ENCODE measurements at regions not wholly inside any gene's neighbourhood (a gene's known extent, or its start where the extent isn't known, plus 50 kb on each side); places are given as distances from the start of the nearest gene placed in this dataset.

GRCh38 chr10:90041585-90041984 is 340.2 kb downstream of the KIF20B start:
- H3K27ac ChIP-seq (ENCODE audit: insufficient read depth, low read length) = no peak overlapping the region
- H3K79me2 ChIP-seq (ENCODE audit: control insufficient read depth, insufficient read depth, low read length) = no peaks in the 10 kb centered on the region
- no peak overlapping the region for H3K4me3 ChIP-seq (replicated peaks in 1 of 4; ENCODE audit: control extremely low read depth in 1 of 4, insufficient read depth in 1 of 4, low read depth in 3 of 4, low read length in 4 of 4)
- no peak overlapping the region for H2AFZ ChIP-seq (ENCODE audit: low read length)
- no peaks in the 10 kb centered on the region for H3K4me1 ChIP-seq (ENCODE audit: control insufficient read depth, extremely low read depth, insufficient read depth, low read length)
- H3K9ac ChIP-seq (ENCODE audit: insufficient read depth, low read length) = no peak overlapping the region
- no peaks in the 10 kb centered on the region for H3K9me3 ChIP-seq (ENCODE audit: control insufficient read depth, insufficient read depth, low read depth, low read length)
- no peaks in the 10 kb centered on the region for H3K36me3 ChIP-seq (ENCODE audit: control insufficient read depth, insufficient read depth, low read length)
- no peak overlapping the region for H3K4me2 ChIP-seq (ENCODE audit: extremely low read depth, insufficient read depth, low read length)
- H4K20me1 ChIP-seq (ENCODE audit: control insufficient read depth, extremely low read depth, insufficient read depth, low read length) = no peaks in the 10 kb centered on the region
- no peaks in the 10 kb centered on the region for H3K27me3 ChIP-seq (ENCODE audit: control insufficient read depth, insufficient read depth, low read length)
- TF ChIP-seq EZH2 (IDR thresholded peaks at IDR 0.05; ENCODE audit: low read length, missing control alignments) (no peak), CTCF (conservative IDR thresholded peaks at IDR 0.05 in 1 of 2, IDR thresholded peaks at IDR 0.05 in 1 of 2; ENCODE audit: low read depth in 1 of 2, low read length in 2 of 2) (no peak)
- DNase-seq (ENCODE audit: low read depth in 2 of 2) = no peak

GRCh38 chr10:90042075-90042474 is 340.7 kb downstream of the KIF20B start:
- no peaks in the 10 kb centered on the region for H3K4me1 ChIP-seq (ENCODE audit: control insufficient read depth, extremely low read depth, insufficient read depth, low read length)
- H3K4me3 ChIP-seq (replicated peaks in 1 of 4; ENCODE audit: control extremely low read depth in 1 of 4, insufficient read depth in 1 of 4, low read depth in 3 of 4, low read length in 4 of 4) = no peak overlapping the region
- no peak overlapping the region for H3K9ac ChIP-seq (ENCODE audit: insufficient read depth, low read length)
- TF ChIP-seq EZH2 (IDR thresholded peaks at IDR 0.05; ENCODE audit: low read length, missing control alignments) (no peak), CTCF (conservative IDR thresholded peaks at IDR 0.05 in 1 of 2, IDR thresholded peaks at IDR 0.05 in 1 of 2; ENCODE audit: low read depth in 1 of 2, low read length in 2 of 2) (no peak)
- no peaks in the 10 kb centered on the region for H4K20me1 ChIP-seq (ENCODE audit: control insufficient read depth, extremely low read depth, insufficient read depth, low read length)
- no peaks in the 10 kb centered on the region for H3K79me2 ChIP-seq (ENCODE audit: control insufficient read depth, insufficient read depth, low read length)
- no peak for DNase-seq (ENCODE audit: low read depth in 2 of 2)
- H2AFZ ChIP-seq (ENCODE audit: low read length) = no peak overlapping the region
- no peaks in the 10 kb centered on the region for H3K36me3 ChIP-seq (ENCODE audit: control insufficient read depth, insufficient read depth, low read length)
- H3K27ac ChIP-seq (ENCODE audit: insufficient read depth, low read length) = no peak overlapping the region
- no peak overlapping the region for H3K4me2 ChIP-seq (ENCODE audit: extremely low read depth, insufficient read depth, low read length)
- H3K9me3 ChIP-seq (ENCODE audit: control insufficient read depth, insufficient read depth, low read depth, low read length) = no peaks in the 10 kb centered on the region
- H3K27me3 ChIP-seq (ENCODE audit: control insufficient read depth, insufficient read depth, low read length) = no peaks in the 10 kb centered on the region

GRCh38 chr10:90047243-90047729 is 345.9 kb downstream of the KIF20B start:
- Histone ChIP-seq H3K79me2 (ENCODE audit: control insufficient read depth, insufficient read depth, low read length) (no peaks in the 10 kb centered on the region), H3K4me3 (replicated peaks in 1 of 4; ENCODE audit: control extremely low read depth in 1 of 4, insufficient read depth in 1 of 4, low read depth in 3 of 4, low read length in 4 of 4) (no peak overlapping the region), H3K9ac (ENCODE audit: insufficient read depth, low read length) (no peak overlapping the region), H3K4me2 (ENCODE audit: extremely low read depth, insufficient read depth, low read length) (no peak overlapping the region), H4K20me1 (ENCODE audit: control insufficient read depth, extremely low read depth, insufficient read depth, low read length) (no peaks in the 10 kb centered on the region), H3K4me1 (ENCODE audit: control insufficient read depth, extremely low read depth, insufficient read depth, low read length) (no peaks in the 10 kb centered on the region), H3K9me3 (ENCODE audit: control insufficient read depth, insufficient read depth, low read depth, low read length) (no peaks in the 10 kb centered on the region), H2AFZ (ENCODE audit: low read length) (no peak overlapping the region), H3K27ac (ENCODE audit: insufficient read depth, low read length) (no peak overlapping the region), H3K27me3 (ENCODE audit: control insufficient read depth, insufficient read depth, low read length) (no peaks in the 10 kb centered on the region), H3K36me3 (ENCODE audit: control insufficient read depth, insufficient read depth, low read length) (no peaks in the 10 kb centered on the region)
- DNase-seq (ENCODE audit: low read depth in 2 of 2) = peak in 1 of 2 donors; percentile 4
- TF ChIP-seq EZH2 (IDR thresholded peaks at IDR 0.05; ENCODE audit: low read length, missing control alignments) (no peak), CTCF (conservative IDR thresholded peaks at IDR 0.05 in 1 of 2, IDR thresholded peaks at IDR 0.05 in 1 of 2; ENCODE audit: low read depth in 1 of 2, low read length in 2 of 2) (no peak)

All from fibroblast of lung (primary cell).